HEK293 (cell line): ENCODE measurements at regions not wholly inside any gene's neighbourhood (a gene's known extent, or its start where the extent isn't known, plus 50 kb on each side); places are given as distances from the start of the nearest gene placed in this dataset.

Experiments
- ZBTB7A ChIP-seq: fragments of 450-650 bp; formaldehyde crosslinking; IDR thresholded peaks from 2 replicates; pipeline ENCODE4 v1.5.1; 2016; ENCODE audit warnings: low read depth, missing biosample characterization, missing genetic modification characterization
- ZNF10 ChIP-seq: fragments of 450-650 bp; formaldehyde crosslinking; IDR thresholded peaks from 2 replicates; pipeline ENCODE4 v1.5.1; 2017; ENCODE audit warnings: missing biosample characterization, missing genetic modification characterization
- TF ChIP-seq, protein P1 (sequence below): fragments of 450-650 bp; formaldehyde crosslinking; IDR thresholded peaks from 2 replicates; pipeline ENCODE4 v1.5.1; 2016; ENCODE audit warnings: missing biosample characterization, missing genetic modification characterization

DNA sequence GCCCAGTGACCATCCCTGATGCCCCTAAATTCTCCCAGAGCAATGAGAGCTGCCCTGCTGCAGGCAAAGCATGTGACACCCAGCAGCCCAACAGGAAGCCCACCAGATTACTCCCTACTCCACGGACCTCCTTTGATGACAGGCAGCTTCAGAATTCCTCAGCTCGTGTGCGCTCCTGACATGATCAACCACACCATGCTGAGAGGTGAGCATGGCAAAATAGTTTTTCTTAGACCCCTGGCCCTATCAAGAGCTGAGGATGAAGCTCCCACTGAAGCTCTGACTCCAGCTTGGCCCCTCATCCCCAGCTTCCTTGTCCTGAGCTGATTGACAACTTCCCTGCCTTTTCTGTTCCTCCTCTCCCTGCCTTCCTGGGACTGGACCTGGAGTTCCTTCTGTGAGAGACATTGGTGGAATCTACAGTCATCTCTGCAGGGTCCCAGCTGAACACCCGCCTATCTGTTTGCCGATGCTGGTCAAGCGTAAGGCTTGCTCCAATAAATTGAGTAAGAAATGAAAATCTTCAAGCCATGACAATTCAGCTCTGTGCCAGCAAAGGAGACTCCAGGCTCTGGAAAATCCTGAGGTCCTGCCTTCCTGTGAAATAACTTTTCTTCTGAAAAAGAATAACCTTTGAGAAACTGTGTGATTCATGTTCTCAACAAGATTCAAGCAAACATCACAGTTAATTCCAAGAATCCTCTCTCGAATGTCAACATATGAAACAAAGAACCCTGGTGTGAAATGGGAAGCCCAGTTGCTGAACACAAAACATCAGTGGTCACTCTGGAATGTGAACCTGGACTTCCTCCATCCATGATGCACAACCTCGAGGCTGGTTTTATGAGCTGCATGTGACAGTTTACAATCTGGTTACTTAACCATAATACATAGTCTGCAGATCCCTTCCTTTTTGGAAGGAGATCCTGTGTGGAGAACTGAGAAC is 201.1 kb downstream of the SPP2 start:
- TF ChIP-seq ZNF10 (no peak), ZBTB7A (tag by site-specific recombination) (no peak)
- TF ChIP-seq, protein P1, sequence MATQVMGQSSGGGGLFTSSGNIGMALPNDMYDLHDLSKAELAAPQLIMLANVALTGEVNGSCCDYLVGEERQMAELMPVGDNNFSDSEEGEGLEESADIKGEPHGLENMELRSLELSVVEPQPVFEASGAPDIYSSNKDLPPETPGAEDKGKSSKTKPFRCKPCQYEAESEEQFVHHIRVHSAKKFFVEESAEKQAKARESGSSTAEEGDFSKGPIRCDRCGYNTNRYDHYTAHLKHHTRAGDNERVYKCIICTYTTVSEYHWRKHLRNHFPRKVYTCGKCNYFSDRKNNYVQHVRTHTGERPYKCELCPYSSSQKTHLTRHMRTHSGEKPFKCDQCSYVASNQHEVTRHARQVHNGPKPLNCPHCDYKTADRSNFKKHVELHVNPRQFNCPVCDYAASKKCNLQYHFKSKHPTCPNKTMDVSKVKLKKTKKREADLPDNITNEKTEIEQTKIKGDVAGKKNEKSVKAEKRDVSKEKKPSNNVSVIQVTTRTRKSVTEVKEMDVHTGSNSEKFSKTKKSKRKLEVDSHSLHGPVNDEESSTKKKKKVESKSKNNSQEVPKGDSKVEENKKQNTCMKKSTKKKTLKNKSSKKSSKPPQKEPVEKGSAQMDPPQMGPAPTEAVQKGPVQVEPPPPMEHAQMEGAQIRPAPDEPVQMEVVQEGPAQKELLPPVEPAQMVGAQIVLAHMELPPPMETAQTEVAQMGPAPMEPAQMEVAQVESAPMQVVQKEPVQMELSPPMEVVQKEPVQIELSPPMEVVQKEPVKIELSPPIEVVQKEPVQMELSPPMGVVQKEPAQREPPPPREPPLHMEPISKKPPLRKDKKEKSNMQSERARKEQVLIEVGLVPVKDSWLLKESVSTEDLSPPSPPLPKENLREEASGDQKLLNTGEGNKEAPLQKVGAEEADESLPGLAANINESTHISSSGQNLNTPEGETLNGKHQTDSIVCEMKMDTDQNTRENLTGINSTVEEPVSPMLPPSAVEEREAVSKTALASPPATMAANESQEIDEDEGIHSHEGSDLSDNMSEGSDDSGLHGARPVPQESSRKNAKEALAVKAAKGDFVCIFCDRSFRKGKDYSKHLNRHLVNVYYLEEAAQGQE, result no peak
